GM12878 (cell line): ENCODE measurements at regions not wholly inside any gene's neighbourhood (a gene's known extent, or its start where the extent isn't known, plus 50 kb on each side); places are given as distances from the start of the nearest gene placed in this dataset.
A peak's percentile ranks its signal among the peaks of the same experiment; 100 is the strongest.

Source experiments
- ATAC-seq: fragments of 200-7000 bp; cut with Tn5 transposase; 3 replicates; pipeline ENCODE4 v1.9.1; 2020; ENCODE audit warnings: mild to moderate bottlenecking, moderate library complexity
- BruUV-seq: library from RNA; stranded (reverse); fragments of 400-500 nt; replicated peaks from 2 replicates; lab custom pipeline; 2021; lab: Mats Ljungman, UMichigan
- CTCF ChIA-PET: fragments of 300-600 bp; sonication (Branson Sonifier 250); formaldehyde crosslinking; extraction: SDS; loops from one replicate; lab custom pipeline; 2021; ENCODE audit warnings: inconsistent platforms; lab: Yijun Ruan, JAX
- POLR2A ChIA-PET: fragments of 350-600 bp; formaldehyde crosslinking; extraction: SDS; loops from one replicate; lab custom pipeline; 2021; ENCODE audit warnings: inconsistent platforms; lab: Charles Lee
- RAD21 ChIA-PET: fragments of 300-600 bp; sonication (Branson Sonifier 250); formaldehyde crosslinking; loops from one replicate; lab custom pipeline; 2023; ENCODE audit warnings: antibody characterized with exemption; ENCODE audit not compliant: unreplicated experiment; lab: Charles Lee
- SMC1A ChIA-PET: fragments of 300-600 bp; sonication (Branson Sonifier 250); formaldehyde crosslinking; loops from one replicate; lab custom pipeline; 2023; ENCODE audit not compliant: unreplicated experiment, uncharacterized antibody; lab: Charles Lee
- DNase-seq: peaks from one replicate; pipeline ENCODE4 v3.0.0-alpha.2; 2011; ENCODE audit warnings: low read depth, low spot score
- FAIRE-seq: peaks from 3 replicates; lab custom pipeline; 2011; peaks lifted over from hg19 to GRCh38; lab: Jason Lieb, UNC
- H2AFZ ChIP-seq: 2 replicates; pipeline ENCODE4 v1.6.0; 2011; ENCODE audit warnings: low read depth, low read length, control low read depth; ENCODE audit not compliant: control insufficient read depth
- H3K27ac ChIP-seq: 2 replicates; pipeline ENCODE4 v1.5.1; 2011; ENCODE audit warnings: control low read depth; ENCODE audit not compliant: control insufficient read depth, insufficient read depth
- H3K27me3 ChIP-seq, 2 experiments: replicated peaks in 1 of 2; 2 replicates each; pipeline versions ENCODE4 v1.6.0 to v1.6.1; 2011; ENCODE audit warnings: low read length in 1 of 2; ENCODE audit not compliant: control insufficient read depth in 2 of 2, insufficient read depth in 2 of 2
- H3K36me3 ChIP-seq, 2 experiments: 2 replicates each; pipeline ENCODE4 v1.5.1; 2011; ENCODE audit warnings: low read length in 1 of 2; ENCODE audit not compliant: control insufficient read depth in 2 of 2, insufficient read depth in 2 of 2
- H3K4me1 ChIP-seq: 2 replicates; pipeline ENCODE4 v1.6.1; 2011; ENCODE audit warnings: mild to moderate bottlenecking, low read length, moderate library complexity, mixed read lengths; ENCODE audit not compliant: control insufficient read depth, insufficient read depth
- H3K4me2 ChIP-seq: 2 replicates; pipeline ENCODE4 v1.6.0; 2011; ENCODE audit warnings: control low read depth; ENCODE audit not compliant: control insufficient read depth, insufficient read depth
- H3K4me3 ChIP-seq: fragments of 200-600 bp; sonication (generic); 2 replicates; pipeline ENCODE4 v1.5.1; 2016
- H3K79me2 ChIP-seq: 2 replicates; pipeline ENCODE4 v1.6.0; 2011; ENCODE audit warnings: low read length; ENCODE audit not compliant: control insufficient read depth, insufficient read depth
- H3K9ac ChIP-seq: 2 replicates; pipeline ENCODE4 v1.8.0; 2011; ENCODE audit warnings: low read length, control low read depth, mixed read lengths; ENCODE audit not compliant: control insufficient read depth, insufficient read depth
- H3K9me3 ChIP-seq: replicated peaks from 3 replicates; pipeline ENCODE4 v1.5.1; 2011; ENCODE audit warnings: mild to moderate bottlenecking, low read length; ENCODE audit not compliant: control insufficient read depth, insufficient read depth
- H4K20me1 ChIP-seq: 2 replicates; pipeline ENCODE4 v1.6.0; 2011; ENCODE audit not compliant: control insufficient read depth, insufficient read depth
- EP300 ChIP-seq, 2 experiments: fragments of 150-350 bp in 1 of 2; IDR thresholded peaks; 2 replicates each; pipeline ENCODE4 v1.6.1; 2011 to 2012; ENCODE audit warnings: low read depth in 2 of 2, low read length in 2 of 2, borderline replicate concordance in 1 of 2, improper control_type of control experiment in 1 of 2, inconsistent platforms in 1 of 2; ENCODE audit not compliant: control insufficient read depth in 1 of 2
- HDAC6 ChIP-seq: fragments of 200-600 bp; sonication (generic); IDR thresholded peaks from one replicate; pipeline ENCODE4 v1.8.0; 2017; ENCODE audit warnings: antibody characterized with exemption; ENCODE audit not compliant: unreplicated experiment
- IKZF1 ChIP-seq: fragments of 450-650 bp; conservative IDR thresholded peaks from 2 replicates; pipeline ENCODE4 v1.6.1; 2017; ENCODE audit warnings: antibody characterized with exemption, mild to moderate bottlenecking
- IKZF2 ChIP-seq, 2 experiments: fragments of 450-650 bp; IDR thresholded peaks; 2 replicates each; pipeline ENCODE4 v1.6.1; 2017; ENCODE audit warnings: mild to moderate bottlenecking in 2 of 2, moderate library complexity in 2 of 2
- MEF2B ChIP-seq: fragments of 450-650 bp; IDR thresholded peaks from 2 replicates; pipeline ENCODE4 v1.6.1; 2018; ENCODE audit warnings: mild to moderate bottlenecking, moderate library complexity; ENCODE audit not compliant: partially characterized antibody, poor library complexity, severe bottlenecking
- MXI1 ChIP-seq: fragments of 150-350 bp; IDR thresholded peaks from 2 replicates; pipeline ENCODE4 v1.6.1; 2011; ENCODE audit warnings: low read depth, mild to moderate bottlenecking, inconsistent platforms, low read length, improper control_type of control experiment
- PML ChIP-seq: IDR thresholded peaks from 2 replicates; pipeline ENCODE4 v1.6.1; 2012; ENCODE audit warnings: low read length, inconsistent platforms
- POLR2AphosphoS5 ChIP-seq: IDR thresholded peaks from 2 replicates; pipeline ENCODE4 v1.6.1; 2011; ENCODE audit warnings: mild to moderate bottlenecking, low read length, inconsistent platforms
- RUNX3 ChIP-seq: IDR thresholded peaks from 2 replicates; pipeline ENCODE4 v1.6.1; 2012; ENCODE audit warnings: low read length, inconsistent platforms
- SMAD1 ChIP-seq: fragments of 450-650 bp; IDR thresholded peaks from 2 replicates; pipeline ENCODE4 v1.6.1; 2018; ENCODE audit warnings: mild to moderate bottlenecking, low read depth; ENCODE audit not compliant: partially characterized antibody
- TARDBP ChIP-seq: IDR thresholded peaks from 2 replicates; pipeline ENCODE4 v1.6.1; 2016; ENCODE audit warnings: borderline replicate concordance
- WRNIP1 ChIP-seq: IDR thresholded peaks from 2 replicates; pipeline ENCODE4 v1.6.1; 2011; ENCODE audit warnings: low read depth, low read length, improper control_type of control experiment, borderline replicate concordance
- WGBS: methylation state at CpG from one replicate; pipeline ENCODE4 v1.1.6; 2016; ENCODE audit warnings: low lambda C conversion rate; ENCODE audit not compliant: insufficient replicate concordance, insufficient coverage; ENCODE audit errors: missing lambda C conversion rate; 5-methylcytosine and 5-hydroxymethylcytosine counted together
- in situ Hi-C: fragments of 300-500 bp; cut with MboI; formaldehyde crosslinking; loops from 9 replicates; pipeline ENCODE4 v1.14.3; 2018; ENCODE audit warnings: mixed read lengths
- intact Hi-C: fragments of 100-400 bp; cut with micrococcal nuclease; formaldehyde crosslinking; loops from one replicate; pipeline ENCODE4 v1.14.2; 2022; ENCODE audit not compliant: unreplicated experiment
- TF ChIP-seq, protein P1 (sequence below): fragments of 450-650 bp; IDR thresholded peaks from 2 replicates; pipeline ENCODE4 v1.6.1; 2016; ENCODE audit warnings: mild to moderate bottlenecking, moderate library complexity, borderline replicate concordance
- TF ChIP-seq, protein P2 (sequence below): IDR thresholded peaks from 2 replicates; pipeline ENCODE4 v1.6.1; 2012; ENCODE audit warnings: low read depth, low read length, improper control_type of control experiment
- TF ChIP-seq, protein P3 (sequence below): IDR thresholded peaks from 2 replicates; pipeline ENCODE4 v1.6.1; 2012; ENCODE audit warnings: low read depth, low read length, improper control_type of control experiment

DNA sequence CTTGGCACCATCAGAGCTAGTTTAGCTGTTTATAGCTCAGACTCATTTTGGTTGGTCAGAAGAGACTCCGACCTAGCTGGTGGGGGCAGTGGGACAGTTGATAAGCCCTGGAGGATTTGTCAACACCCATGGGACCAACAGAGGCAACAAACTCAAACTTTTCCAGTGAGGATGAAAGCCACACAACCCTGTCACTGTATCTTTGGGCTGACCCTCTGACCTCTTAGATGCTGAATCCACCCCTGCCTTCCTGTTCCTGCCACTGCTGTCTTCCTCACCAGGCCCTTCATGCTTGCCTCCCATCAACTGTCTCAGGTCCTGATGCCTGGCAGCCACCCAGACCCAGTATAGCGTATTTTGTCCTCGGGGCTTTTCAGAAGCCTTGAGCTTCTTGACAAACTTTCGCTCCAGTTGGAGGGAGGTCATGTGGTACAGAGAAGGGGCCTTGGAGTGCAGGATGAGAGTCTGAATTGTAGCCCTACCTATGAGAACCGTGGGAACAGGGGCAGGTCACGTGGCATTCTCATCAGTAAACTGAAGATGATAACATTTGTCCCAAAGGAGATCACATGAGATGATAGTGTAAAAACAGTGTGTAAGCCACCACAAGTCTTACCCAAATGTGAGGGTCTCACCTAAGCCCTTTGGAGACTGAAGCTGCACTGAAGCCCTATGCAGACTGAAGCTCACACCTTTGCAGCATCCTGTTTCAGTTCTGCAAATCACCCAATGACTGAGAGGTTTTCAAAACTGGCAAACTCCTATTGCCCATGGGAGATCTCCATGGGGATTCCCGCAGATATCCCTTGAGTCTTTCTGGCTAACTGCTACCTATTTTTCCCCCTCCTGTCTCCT lies 72.0 kb upstream of the F13A1 start:
- Histone ChIP-seq H3K4me2 (peak overlapping the region; percentile 80), H3K4me3 (no peak overlapping the region), H3K4me1 (peaks cover 37% of the 10 kb centered on the region), H2AFZ (peak overlapping the region; percentile 61), H3K79me2 (no peaks in the 10 kb centered on the region), H4K20me1 (no peaks in the 10 kb centered on the region), H3K27me3 (no peaks in the 10 kb centered on the region), H3K27ac (peak overlapping the region; percentile 97), H3K36me3 (no peaks in the 10 kb centered on the region), H3K9ac (peak overlapping the region; percentile 64), H3K9me3 (no peaks in the 10 kb centered on the region)
- ATAC-seq, result peak; percentile 81
- WGBS, result 7% methylated on average over 7 of the region's 7 CpGs
- intact Hi-C loops, result loop anchor here (1.0 to 10.0 kb wide), 7 partner anchors 15 to 335 kb away; partner anchors contain the start of gene LY86
- ChIA-PET SMC1A (interaction anchor here (0.6 to 12.1 kb wide), 30 partner anchors 8 to 1591 kb away, joined by 3 to 217 read pairs (median 6); no protein-coding TSS in a partner anchor), RAD21 (interaction anchor here (0.6 to 6.8 kb wide), 25 partner anchors 8 to 384 kb away, joined by 3 to 202 read pairs (median 7); partner anchors contain the start of gene LY86), CTCF (interaction anchor here (1.2 to 5.6 kb wide), 14 partner anchors 11 to 193 kb away, joined by 3 to 45 read pairs (median 6); partner anchors contain the start of gene F13A1), POLR2A (interaction anchor here (0.5 to 5.8 kb wide), 10 partner anchors 11 to 197 kb away, joined by 3 to 69 read pairs (median 8); partner anchors contain the start of genes F13A1 and LY86)
- peak; percentile 95 for DNase-seq
- in situ Hi-C loops, result loop anchor here (5.0 kb wide), 1 partner anchor 155 kb away; no protein-coding TSS in a partner anchor
- peak; percentile 59 for FAIRE-seq
- no TSS peak for BruUV-seq
- TF ChIP-seq IKZF2 (IDR thresholded peaks at IDR 0.05) (peak; percentile 99 to 100), MEF2B (peak; percentile 98), EP300 (IDR thresholded peaks at IDR 0.05; ENCODE audit: borderline replicate concordance in 1 of 2, control insufficient read depth in 1 of 2, low read depth in 2 of 2, low read length in 2 of 2) (peak; percentile 91 to 95), HDAC6 (no peak), PML (no peak), TARDBP (no peak), POLR2AphosphoS5 (peak; percentile 54), RUNX3 (peak; percentile 70), WRNIP1 (no peak), SMAD1 (peak; percentile 39), IKZF1 (peak; percentile 99), MXI1 (0 out of 2 replicates have a peak, but pooled peaks have one; percentile 18)
- TF ChIP-seq, protein P1, sequence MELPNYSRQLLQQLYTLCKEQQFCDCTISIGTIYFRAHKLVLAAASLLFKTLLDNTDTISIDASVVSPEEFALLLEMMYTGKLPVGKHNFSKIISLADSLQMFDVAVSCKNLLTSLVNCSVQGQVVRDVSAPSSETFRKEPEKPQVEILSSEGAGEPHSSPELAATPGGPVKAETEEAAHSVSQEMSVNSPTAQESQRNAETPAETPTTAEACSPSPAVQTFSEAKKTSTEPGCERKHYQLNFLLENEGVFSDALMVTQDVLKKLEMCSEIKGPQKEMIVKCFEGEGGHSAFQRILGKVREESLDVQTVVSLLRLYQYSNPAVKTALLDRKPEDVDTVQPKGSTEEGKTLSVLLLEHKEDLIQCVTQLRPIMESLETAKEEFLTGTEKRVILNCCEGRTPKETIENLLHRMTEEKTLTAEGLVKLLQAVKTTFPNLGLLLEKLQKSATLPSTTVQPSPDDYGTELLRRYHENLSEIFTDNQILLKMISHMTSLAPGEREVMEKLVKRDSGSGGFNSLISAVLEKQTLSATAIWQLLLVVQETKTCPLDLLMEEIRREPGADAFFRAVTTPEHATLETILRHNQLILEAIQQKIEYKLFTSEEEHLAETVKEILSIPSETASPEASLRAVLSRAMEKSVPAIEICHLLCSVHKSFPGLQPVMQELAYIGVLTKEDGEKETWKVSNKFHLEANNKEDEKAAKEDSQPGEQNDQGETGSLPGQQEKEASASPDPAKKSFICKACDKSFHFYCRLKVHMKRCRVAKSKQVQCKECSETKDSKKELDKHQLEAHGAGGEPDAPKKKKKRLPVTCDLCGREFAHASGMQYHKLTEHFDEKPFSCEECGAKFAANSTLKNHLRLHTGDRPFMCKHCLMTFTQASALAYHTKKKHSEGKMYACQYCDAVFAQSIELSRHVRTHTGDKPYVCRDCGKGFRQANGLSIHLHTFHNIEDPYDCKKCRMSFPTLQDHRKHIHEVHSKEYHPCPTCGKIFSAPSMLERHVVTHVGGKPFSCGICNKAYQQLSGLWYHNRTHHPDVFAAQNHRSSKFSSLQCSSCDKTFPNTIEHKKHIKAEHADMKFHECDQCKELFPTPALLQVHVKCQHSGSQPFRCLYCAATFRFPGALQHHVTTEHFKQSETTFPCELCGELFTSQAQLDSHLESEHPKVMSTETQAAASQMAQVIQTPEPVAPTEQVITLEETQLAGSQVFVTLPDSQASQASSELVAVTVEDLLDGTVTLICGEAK, result no peak
- TF ChIP-seq, protein P2, sequence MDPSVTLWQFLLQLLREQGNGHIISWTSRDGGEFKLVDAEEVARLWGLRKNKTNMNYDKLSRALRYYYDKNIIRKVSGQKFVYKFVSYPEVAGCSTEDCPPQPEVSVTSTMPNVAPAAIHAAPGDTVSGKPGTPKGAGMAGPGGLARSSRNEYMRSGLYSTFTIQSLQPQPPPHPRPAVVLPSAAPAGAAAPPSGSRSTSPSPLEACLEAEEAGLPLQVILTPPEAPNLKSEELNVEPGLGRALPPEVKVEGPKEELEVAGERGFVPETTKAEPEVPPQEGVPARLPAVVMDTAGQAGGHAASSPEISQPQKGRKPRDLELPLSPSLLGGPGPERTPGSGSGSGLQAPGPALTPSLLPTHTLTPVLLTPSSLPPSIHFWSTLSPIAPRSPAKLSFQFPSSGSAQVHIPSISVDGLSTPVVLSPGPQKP, result no peak
- TF ChIP-seq, protein P3, sequence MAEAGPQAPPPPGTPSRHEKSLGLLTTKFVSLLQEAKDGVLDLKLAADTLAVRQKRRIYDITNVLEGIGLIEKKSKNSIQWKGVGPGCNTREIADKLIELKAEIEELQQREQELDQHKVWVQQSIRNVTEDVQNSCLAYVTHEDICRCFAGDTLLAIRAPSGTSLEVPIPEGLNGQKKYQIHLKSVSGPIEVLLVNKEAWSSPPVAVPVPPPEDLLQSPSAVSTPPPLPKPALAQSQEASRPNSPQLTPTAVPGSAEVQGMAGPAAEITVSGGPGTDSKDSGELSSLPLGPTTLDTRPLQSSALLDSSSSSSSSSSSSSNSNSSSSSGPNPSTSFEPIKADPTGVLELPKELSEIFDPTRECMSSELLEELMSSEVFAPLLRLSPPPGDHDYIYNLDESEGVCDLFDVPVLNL, result no peak
